GM18861 (cell line): ENCODE measurements at regions not wholly inside any gene's neighbourhood (a gene's known extent, or its start where the extent isn't known, plus 50 kb on each side); places are given as distances from the start of the nearest gene placed in this dataset.
"Not testable (repeated sequence)": the region's sequence is repeated elsewhere in the genome, so short reads cannot be mapped to it uniquely, and the experiment has no call there.

Experiments used
- ATAC-seq: cut with Tn5 transposase; IDR thresholded peaks from one replicate; pipeline ENCODE4 v1.9.1; 2021; ENCODE audit not compliant: unreplicated experiment

DNA sequence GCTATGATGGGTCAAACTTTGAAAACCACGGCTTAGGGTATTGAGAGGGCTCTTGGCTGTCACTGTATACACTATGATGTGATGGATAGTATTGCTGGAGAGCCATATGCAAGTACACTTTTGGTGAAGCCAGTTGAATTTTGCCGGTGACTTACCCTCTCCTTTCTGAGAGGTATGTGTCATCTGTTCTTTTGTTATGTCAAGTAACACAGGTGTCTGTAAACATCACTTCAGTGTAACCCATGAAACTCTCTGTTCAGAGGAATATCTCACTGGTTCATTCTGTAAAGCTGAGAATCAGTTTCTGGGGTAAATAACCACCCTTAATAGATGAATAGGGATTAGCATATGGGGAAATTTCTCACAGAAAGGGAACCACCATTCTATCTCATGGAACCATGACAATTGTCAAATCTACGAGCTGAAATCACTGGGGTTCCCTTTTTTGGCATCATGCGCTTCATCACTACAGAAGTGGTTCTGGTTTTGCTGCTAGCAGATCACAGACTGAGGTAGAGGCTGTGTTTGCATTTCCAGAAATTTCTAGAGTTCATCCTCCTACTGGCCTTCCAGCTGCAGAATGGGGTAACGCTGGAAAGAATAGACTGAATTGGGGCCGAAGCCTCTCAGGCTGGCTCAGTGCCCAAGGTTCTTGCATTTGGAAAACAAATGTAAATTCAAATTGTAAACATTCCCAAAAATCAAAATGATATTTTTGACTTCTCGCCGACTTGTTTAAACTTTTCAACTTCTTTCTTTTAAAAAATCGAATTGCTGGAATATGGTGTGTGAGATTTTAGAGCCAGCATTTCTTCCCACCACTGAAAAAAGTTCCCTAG lies 83.3 kb upstream of the CREB5 start:
- no peak for ATAC-seq

DNA sequence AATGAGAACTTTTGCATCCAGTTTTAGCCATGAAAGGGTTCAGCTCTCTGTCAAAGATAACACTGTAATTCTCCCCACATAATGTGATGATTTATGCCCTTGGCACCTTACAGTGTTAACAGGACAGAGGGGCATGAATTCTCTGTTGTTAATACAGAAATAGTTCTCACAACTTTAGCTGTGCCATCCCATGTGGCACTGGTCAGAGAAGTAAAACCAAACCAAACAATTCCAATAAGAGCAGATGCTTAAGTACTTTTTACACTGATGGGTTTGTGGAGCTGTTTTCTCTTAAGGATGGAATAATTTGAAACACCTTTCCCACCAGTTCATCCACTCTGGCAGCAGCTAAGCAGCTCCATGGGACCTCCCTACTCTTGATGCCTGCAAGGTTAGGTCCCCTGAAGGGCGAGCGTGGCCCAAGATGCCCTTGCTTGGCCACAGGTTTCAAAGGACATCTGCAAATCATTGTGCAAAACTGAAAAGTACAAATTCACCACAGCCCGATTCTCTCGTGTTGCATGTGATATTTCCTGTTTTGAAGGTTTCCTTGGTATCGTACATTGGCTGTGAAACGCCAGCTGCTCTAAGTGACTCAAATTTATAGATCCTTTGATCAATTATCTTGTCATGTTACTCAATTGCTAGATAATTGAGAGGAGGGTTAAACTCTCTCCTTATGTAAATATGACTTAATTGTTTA lies 82.5 kb upstream of the CREB5 start:
- ATAC-seq: no peak

DNA sequence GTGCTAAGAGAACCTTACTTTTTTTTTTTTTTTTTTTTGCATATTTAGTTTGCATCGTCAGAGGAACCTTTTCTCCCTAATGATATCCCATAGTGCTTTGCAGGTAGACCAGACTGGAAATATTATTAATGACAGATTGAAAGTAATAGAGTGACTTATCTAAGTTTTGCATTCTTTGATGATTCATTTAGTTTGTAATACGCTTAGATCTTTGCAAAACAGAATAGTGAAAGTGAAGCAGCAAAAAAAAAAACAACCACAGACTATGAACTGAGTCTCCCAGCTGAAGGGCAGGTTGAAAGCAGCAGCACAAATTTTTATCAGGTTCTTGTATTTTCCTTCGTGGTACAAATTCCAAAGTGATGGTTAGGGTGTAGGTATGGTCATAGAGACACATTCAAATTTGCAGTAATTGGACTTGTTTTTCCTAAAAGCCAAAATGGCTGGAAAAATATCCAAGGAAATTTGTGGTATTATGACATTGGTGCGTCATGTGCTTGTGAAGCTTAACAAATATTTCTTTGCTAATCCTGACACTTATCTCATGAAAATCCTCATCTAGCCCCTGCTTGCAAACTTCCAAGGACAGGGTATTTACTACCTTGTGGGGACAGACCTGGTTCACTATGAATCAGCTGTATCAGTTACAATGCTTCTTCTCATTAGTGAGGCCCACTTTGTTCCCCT lies 81.8 kb upstream of the CREB5 start:
- ATAC-seq: no peak

DNA sequence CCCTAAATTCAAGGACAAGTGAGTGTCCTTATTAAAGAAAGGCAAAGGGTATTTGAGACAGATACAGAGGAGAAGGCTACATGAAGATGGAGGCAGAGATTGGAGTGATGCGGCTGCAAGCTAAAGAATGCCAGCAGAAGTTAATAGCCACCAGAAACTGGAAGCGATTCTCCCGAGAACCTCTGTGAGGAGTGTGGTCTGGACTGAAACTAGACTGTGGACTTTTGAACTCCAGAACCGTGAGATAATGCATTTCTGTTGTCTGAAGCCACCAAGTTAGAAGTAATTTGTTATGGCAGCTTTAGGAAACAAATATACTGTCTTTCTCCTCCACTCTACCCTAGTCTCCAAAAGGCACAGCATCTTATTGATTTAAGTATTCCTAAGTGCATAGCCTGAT lies 80.3 kb upstream of the CREB5 start:
- ATAC-seq: no peak

DNA sequence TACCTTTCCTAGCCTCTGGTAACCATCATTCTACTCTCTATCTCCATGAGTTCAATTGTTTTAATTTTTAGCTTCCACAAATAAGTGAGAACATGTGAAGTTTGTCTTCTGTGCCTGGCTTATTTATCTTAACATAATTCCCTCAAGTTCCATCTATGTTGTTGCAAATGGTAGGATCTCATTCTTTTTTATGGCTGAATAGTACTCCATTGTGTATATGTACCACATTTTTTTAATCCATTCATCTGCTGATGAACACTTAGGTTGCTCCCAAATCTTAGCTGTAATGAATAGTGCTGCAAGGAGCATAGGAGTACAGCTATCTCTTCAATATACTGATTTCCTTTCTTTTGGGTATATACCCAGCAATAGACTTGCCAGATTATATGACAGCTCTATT lies 78.8 kb upstream of the CREB5 start:
- ATAC-seq: not testable (repeated sequence)

DNA sequence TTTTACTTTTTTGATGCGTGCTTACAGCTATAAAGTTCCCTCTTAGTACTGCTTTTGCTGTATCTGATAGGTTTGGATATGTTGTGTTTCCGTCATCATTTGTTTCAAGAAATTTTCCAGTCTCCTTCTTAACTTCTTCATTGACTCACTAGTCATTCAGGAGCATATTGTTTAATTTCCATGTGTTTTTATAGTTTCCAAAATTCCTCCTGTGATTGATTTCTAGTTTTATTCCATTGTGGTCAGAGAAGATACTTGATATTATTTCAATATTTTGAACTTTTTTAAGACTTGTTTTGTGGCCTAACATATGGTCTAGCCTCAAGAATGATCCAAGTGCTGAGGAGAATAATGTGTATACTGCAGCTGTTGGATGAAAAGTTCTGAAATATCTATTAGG lies 75.5 kb upstream of the CREB5 start:
- ATAC-seq: no peak

DNA sequence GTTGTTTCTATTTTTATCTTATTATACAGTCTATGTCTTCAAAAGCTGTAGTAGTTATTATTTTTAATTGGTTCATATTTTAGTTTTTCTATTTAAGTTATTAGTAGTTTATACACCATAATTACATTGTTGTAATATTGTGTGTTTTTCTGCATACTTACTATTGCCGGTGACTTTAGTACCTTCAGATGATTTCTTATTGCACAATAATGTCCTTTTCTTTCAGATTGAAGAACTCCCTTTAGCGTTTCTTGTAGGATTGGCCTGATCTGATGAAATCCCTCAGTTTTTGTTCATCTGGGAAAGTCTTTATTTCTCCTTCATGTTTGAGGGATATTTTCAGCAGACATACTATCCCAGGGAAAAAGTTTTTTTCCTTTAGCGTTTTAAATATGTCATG lies 74.3 kb upstream of the CREB5 start:
- no peak for ATAC-seq

DNA sequence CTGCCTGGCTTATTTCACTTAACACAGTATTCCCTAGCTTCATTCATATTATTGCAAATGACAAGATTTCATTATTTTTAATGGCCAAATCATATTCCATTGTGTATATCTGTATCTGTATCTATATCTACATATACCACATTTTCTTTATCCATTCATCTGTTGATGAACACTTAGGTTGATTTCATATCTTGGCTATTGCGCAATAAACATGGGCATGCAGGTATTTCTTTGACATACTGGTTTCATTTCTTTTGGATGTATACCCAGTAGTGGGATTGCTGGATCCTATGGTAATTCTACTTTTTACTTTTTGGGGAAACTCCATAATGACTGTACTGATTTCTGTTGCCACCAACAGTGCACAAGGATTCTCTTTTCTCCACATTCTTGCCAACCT lies 68.9 kb upstream of the CREB5 start:
- no peak for ATAC-seq

DNA sequence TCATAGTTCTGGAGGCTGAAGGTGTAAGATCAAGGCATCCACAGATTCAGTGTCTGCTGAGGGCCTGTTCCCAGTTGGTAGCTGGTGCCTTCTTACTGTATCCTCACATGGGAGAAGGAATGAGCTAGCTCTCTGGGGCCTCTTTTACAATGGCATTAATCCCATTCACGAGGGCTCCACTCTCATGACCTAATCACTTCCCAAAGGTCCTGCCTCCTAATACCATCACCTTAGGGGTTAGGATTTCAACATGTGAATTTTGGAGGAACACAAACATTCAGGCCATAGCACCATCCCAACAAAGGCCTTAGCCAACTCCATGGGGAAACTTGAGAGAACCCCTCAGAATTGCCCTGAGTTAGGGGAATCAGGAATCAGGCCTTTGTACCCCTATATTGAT lies 66.1 kb upstream of the CREB5 start:
- ATAC-seq: no peak

DNA sequence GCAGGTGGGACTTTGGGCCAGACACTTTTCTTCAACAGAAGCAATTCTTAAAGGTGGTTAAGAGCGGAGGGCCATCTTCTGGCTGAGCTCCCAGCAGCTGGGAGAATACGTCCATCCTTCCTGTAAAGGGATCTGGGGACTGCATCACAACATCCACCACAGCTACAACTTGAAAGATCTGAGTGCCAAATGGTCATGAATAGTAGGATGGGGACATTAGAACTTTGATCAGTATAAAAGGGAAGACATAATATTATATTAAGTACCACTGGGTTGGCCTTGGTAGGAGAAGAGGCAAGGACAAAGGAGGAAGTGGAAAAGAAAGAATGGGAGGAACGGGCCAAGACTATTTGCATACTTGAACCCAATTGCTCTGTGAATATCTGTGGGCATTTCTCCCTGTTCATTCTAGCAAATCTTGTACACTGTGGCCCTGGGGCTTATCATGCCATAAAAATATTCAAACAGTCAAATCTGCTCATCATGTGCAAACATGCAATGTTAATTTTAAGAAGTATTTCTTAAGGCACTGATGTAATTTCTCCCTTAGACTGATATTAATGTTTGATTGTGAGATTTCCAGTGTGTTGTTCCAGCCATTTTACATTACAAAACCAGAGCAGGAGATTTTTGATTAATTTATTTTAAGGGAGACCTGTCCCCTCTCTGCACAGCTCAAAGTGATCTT lies 65.5 kb upstream of the CREB5 start:
- ATAC-seq: no peak

DNA sequence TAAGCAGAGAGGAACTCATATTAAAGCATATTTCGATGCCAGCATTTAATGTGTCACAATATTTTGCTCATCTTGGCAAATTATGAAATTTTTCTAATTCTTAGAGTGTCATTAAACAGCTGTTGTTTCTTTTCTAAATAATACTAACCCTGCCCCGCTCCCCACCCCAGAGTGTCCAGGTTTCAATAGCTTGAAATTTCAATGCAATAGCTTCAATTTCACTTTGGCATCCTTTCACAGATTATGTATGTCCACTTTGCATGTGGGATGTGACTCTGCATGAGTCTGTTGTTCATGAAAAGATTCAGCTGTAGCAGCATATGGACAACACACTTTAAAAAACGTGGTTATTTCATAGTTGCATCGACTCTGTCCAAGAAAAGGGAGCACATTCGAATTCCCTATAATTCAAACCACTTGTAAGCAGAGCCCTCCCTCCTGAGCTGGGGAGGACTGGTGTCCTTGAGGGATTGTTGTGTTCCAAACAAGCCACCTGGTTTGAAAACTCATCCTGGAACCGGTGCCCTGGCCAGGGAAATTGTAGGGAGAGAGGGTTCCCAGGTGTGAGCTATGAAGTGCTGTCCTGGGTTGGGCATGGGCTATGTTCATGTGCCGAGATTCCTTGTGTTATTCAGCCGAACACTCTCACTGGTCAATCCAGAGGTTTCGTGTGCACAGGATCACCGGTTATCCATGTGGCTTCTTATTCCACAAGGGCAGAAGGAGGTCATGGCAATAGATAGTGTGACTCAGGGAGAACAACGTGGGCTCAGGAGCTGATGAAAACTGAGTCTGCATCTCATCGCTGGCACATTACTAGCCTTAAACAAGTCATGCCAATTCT lies 64.6 kb upstream of the CREB5 start:
- no peak for ATAC-seq

DNA sequence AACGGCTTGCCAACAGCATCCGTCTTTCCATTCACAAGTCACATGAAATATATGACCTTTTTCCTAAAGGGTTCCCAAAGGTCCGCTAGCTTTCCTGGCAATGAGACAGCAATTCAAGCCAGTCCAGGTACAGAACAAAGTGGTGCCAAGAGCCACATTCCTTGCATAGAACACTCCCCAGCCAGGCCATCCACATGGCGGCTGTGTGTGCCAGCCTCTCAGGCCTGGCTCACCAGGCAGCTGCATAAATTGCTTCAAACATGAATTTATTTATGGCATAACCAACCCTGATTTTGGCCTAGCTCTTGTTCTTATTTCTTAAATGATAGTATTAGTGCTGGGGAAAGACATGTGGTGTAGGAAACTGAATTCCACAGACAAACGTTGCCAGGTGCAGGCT lies 63.7 kb upstream of the CREB5 start:
- no peak for ATAC-seq

DNA sequence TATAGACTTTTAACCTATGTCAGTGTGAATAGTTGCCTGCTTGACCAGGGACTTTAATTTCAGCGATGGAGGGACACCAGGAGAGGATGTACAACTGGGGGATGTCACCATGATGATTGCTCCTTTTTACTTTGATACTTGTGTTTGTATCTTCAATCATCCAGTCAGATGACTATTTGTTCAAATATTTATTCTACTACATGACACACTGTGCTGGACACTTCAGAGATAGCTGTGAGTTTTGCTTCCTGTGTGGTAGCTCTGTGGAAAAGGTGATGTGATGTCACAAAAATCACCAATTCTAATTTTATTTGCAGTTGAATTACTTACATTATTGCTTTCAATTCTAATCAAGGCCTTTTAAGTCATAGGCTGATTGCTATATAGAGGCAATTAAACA lies 62.7 kb upstream of the CREB5 start:
- no peak for ATAC-seq

DNA sequence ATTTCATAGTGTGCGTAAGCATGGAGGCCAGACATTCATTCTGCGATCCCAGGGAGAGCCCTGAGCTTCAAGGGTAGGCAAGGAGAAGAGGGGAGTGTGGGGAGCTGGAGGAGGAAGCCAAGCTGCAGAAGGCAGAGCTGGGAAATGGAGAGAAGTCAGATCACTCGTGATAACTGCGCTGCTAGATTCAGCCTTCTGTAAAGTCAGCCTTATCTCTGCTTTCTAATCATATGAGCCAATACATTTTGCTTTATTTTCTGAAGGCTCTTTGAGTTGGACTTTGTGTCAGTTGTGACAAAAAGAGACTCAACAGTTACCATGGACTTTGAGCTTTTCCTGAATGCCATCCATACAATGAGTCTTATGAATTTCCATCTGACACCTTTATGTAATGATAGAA lies 61.7 kb upstream of the CREB5 start:
- no peak for ATAC-seq

DNA sequence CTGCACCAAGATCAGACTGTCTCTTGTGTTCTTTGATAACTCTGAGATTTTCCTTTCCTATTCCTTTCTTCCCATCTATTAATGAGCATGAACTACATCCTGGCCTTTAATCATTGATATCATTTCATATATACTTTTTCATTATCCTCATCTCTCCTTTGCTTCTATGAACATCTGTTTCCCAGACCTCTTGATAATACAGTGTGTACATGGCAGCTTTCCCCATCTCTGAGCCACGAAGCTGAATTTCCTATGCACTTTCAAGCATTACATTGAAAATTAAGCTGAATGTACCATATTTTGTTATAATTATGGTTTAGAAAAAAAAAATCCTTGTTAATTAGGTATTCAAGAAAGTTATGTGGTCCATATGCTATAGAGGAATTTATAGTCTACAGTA lies 60.9 kb upstream of the CREB5 start:
- no peak for ATAC-seq

DNA sequence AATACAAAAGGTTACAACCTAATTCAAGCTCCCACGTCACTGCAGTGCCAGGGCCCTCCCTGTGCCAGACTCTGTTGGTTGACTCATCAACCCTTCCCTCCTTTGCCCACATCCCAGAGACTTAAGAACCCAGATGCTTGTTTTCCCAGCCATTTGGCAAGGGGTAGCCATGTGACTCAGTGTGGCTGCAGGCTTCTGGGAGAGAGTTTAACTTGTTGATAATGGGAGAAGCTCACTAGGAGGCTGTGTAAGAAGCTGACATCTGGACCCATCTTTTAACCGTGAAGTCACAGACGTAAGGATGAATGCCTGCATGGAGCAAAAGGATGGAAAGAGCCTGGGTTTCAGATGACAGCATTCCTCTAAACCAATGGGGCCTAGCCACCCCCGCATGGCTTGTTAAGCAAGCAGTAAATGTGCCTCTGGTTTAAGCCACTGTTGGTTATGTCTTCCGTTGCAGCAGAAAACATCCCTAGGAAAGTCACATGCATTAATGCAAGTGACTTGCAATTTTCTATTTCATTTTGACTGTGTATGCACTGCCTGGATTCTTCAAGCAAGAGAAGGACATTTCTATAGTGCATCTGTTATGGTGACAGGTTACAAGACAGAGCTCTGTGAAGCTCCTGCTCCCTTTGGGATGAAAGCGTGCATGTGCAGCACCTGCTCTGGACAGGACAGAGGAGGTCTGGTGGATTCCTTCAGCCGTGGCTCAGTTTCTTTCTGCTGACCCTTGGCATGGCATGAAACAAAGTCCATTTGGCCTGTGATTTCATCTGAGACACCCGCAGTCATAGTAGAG lies 57.5 kb upstream of the CREB5 start:
- ATAC-seq: no peak

DNA sequence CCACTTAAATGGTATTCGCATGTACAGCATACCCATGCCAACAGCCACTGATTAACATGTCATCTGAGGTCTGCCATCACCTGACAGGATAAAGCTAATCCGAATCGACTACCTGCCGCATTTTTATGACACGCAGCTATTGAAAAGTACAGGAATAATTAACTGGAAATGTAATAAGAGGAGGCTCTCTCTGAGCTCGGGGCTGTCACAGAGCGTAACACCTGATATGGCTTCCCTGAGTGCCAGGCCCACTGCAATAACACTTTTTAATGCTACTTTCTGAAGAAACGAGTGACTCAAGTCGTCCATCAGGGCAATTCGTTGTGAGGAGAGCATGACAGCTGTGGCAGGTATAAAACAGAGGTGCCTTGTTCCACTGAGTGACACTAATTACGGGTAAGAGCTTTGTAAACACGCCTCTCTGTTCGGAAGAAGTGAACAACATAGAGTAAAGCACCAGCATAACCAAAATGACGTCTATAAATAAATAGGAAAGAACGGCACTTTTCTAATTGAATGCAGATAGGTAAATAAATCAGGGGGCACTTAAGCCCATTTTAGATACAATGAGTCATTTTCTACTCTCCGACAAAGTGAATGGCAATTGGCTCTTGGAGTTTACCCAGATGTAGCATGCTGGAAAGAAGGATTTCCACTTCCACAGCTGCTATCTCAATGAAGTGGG lies 56.5 kb upstream of the CREB5 start:
- ATAC-seq: no peak

DNA sequence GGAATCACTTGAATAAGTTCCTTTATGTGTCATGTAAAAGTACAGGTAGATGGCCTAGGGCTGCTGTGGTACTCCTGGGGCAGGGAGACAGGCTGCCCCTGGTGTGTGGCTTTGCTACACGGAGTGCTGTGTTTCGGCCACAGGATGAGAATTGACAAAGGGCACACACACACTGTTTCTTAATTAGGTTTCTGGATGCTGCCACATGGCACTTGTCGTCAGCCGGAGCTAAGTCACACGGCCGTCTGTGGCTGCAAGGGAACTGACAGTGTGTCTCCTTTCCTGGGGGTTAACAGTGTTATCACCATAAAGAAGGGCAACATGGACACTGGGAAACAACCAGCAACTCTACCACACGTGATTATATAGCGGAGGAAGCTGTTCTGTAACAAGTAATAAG lies 55.7 kb upstream of the CREB5 start:
- no peak for ATAC-seq

DNA sequence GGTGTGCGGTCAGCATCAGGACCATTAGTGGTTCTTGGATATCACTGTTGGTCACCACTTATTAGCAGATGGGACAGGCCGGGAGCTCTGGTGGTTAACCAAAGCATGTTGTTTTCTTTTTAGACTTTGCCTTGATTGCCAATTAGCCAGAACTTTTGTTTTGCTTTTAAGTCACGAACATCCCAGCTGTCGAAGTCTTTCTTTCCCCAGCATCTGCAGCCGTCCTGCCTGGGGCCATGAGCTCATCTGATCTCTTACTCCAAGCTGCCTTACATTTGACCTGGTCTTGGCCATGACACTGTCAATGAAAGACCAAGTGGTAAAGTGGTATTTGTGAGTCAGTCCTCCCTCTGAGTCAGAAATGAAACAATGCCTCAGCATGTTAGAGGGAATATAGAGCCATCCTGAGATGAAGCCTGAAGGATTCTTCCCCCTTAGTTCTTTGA lies 53.9 kb upstream of the CREB5 start:
- no peak for ATAC-seq
